Bone marrow (tissue), 2 donors: ENCODE measurements at regions not wholly inside any gene's neighbourhood (a gene's known extent, or its start where the extent isn't known, plus 50 kb on each side); places are given as distances from the start of the nearest gene placed in this dataset.
"Not testable (repeated sequence)": the region's sequence is repeated elsewhere in the genome, so short reads cannot be mapped to it uniquely, and the experiment has no call there.

Experiments used
- DNase-seq, 2 donors: peaks; one replicate each; lab custom pipeline; 2025; lab: John Stamatoyannopoulos, UW

- DNase-seq: no peak
These were observed 258.3 kb downstream of the SRGAP2C start for GRCh38 chr1:121443001-121443540.

GRCh38 chr1:121444096-121444495 lies 259.3 kb downstream of the SRGAP2C start:
- DNase-seq: no peak

- no peak for DNase-seq
These were observed 260.9 kb downstream of the SRGAP2C start for GRCh38 chr1:121445679-121446078.

- not testable (repeated sequence) for DNase-seq
These were observed 262.6 kb downstream of the SRGAP2C start for GRCh38 chr1:121447280-121447923.

GRCh38 chr1:121448064-121448463 lies 263.3 kb downstream of the SRGAP2C start:
- DNase-seq: not testable (repeated sequence)

- no peak for DNase-seq
These were observed 264.1 kb downstream of the SRGAP2C start for GRCh38 chr1:121448851-121449250.

GRCh38 chr1:121452484-121452883 lies 267.7 kb downstream of the SRGAP2C start:
- DNase-seq: no peak

GRCh38 chr1:121458291-121459048 lies 273.7 kb downstream of the SRGAP2C start:
- peak in 1 of 2 donors; percentile 83 for DNase-seq

GRCh38 chr1:121459235-121459634 lies 274.5 kb downstream of the SRGAP2C start:
- DNase-seq: no peak

- not testable (repeated sequence) for DNase-seq
These were observed 284.6 kb downstream of the SRGAP2C start for GRCh38 chr1:121469395-121469794.

GRCh38 chr1:121470401-121470800 lies 285.6 kb downstream of the SRGAP2C start:
- not testable (repeated sequence) for DNase-seq

GRCh38 chr1:121471523-121471922 lies 286.7 kb downstream of the SRGAP2C start:
- no peak for DNase-seq

GRCh38 chr1:121472017-121472416 lies 287.2 kb downstream of the SRGAP2C start:
- no peak for DNase-seq

GRCh38 chr1:121483234-121483633 lies 298.5 kb downstream of the SRGAP2C start:
- no peak for DNase-seq

- no peak for DNase-seq
These were observed 299.2 kb downstream of the SRGAP2C start for GRCh38 chr1:121483961-121484424.

- DNase-seq: not testable (repeated sequence)
These were observed 310.0 kb downstream of the SRGAP2C start for GRCh38 chr1:121494796-121495195.

- peak in 1 of 2 donors; percentile 43 for DNase-seq
These were observed 326.7 kb downstream of the SRGAP2C start for GRCh38 chr1:121511455-121511854.

GRCh38 chr1:121511876-121512275 lies 327.1 kb downstream of the SRGAP2C start:
- DNase-seq: peak in 1 of 2 donors; percentile 10

- no peak for DNase-seq
These were observed 330.5 kb downstream of the SRGAP2C start for GRCh38 chr1:121515235-121515634.

- peak in 1 of 2 donors; percentile 75 for DNase-seq
These were observed 331.6 kb downstream of the SRGAP2C start for GRCh38 chr1:121516234-121516967.

- no peak for DNase-seq
These were observed 332.9 kb downstream of the SRGAP2C start for GRCh38 chr1:121517586-121518230.

- no peak for DNase-seq
These were observed 333.9 kb downstream of the SRGAP2C start for GRCh38 chr1:121518726-121519041.
